ENCODE measurements at regions not wholly inside any gene's neighbourhood (a gene's known extent, or its start where the extent isn't known, plus 50 kb on each side); places are given as distances from the start of the nearest gene placed in this dataset.

DNA sequence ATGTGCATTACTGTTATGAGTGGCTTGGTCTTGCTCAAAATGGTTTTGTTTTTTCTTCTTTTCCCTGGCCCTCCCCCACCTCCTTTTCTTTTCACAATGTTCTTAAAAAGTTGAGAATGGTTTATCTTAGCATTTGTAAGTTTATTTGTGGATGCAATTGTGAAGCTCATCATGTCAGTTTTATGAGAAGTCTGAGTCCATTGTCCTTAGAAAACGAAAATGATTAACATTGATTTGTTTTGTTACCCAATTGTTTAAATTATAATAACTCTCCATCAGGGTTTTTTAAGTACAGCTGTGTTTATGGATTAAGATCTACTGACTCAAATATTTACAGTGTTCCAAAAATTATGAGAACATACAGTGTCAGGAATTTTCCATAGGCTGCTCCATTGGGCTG, 511.3 kb upstream of the PAPPA start:
- TF ChIP-seq ARNT (IDR thresholded peaks at IDR 0.05), result no peak
- TF ChIP-seq L3MBTL2 (conservative IDR thresholded peaks at IDR 0.05), result no peak
- TF ChIP-seq CTBP1 (IDR thresholded peaks at IDR 0.05; ENCODE audit: borderline replicate concordance), result no peak
- TF ChIP-seq FOXM1 (IDR thresholded peaks at IDR 0.05; ENCODE audit: borderline replicate concordance), result no peak
- TF ChIP-seq ELF4 (IDR thresholded peaks at IDR 0.05), result no peak
- TF ChIP-seq, protein P1, sequence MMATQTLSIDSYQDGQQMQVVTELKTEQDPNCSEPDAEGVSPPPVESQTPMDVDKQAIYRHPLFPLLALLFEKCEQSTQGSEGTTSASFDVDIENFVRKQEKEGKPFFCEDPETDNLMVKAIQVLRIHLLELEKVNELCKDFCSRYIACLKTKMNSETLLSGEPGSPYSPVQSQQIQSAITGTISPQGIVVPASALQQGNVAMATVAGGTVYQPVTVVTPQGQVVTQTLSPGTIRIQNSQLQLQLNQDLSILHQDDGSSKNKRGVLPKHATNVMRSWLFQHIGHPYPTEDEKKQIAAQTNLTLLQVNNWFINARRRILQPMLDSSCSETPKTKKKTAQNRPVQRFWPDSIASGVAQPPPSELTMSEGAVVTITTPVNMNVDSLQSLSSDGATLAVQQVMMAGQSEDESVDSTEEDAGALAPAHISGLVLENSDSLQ (IDR thresholded peaks at IDR 0.05), result no peak
- TF ChIP-seq FOXA1 (IDR thresholded peaks at IDR 0.05), result no peak

Data from HEK293T (cell line).